ENCODE measurements at regions not wholly inside any gene's neighbourhood (a gene's known extent, or its start where the extent isn't known, plus 50 kb on each side); places are given as distances from the start of the nearest gene placed in this dataset.
"Not testable (repeated sequence)": the region's sequence is repeated elsewhere in the genome, so short reads cannot be mapped to it uniquely, and the experiment has no call there.

DNA sequence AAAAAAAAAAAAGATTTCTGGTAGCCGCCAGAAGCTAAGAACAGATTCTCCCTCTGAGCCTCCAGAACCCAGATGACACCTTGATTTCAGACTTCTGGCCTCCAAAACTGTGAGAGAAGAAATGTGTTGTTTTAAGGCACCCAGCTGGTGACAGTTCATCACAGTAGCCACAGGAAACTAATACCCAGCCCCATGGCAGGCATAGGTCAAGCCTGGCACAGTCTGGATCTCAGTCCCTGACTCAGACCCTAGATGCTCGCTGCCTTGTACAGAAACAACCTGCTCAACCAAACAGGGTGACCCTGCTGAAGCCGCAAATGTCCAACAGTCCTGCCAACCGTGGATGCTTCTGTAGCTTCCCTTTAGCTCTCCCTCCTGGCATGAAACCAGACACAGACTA, 61.8 kb upstream of the NUDT4B start:
- TF ChIP-seq POLR2A, EP300 (IDR thresholded peaks at IDR 0.05): not testable (repeated sequence)
- TF ChIP-seq, protein P1, sequence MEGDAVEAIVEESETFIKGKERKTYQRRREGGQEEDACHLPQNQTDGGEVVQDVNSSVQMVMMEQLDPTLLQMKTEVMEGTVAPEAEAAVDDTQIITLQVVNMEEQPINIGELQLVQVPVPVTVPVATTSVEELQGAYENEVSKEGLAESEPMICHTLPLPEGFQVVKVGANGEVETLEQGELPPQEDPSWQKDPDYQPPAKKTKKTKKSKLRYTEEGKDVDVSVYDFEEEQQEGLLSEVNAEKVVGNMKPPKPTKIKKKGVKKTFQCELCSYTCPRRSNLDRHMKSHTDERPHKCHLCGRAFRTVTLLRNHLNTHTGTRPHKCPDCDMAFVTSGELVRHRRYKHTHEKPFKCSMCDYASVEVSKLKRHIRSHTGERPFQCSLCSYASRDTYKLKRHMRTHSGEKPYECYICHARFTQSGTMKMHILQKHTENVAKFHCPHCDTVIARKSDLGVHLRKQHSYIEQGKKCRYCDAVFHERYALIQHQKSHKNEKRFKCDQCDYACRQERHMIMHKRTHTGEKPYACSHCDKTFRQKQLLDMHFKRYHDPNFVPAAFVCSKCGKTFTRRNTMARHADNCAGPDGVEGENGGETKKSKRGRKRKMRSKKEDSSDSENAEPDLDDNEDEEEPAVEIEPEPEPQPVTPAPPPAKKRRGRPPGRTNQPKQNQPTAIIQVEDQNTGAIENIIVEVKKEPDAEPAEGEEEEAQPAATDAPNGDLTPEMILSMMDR (IDR thresholded peaks at IDR 0.05) = not testable (repeated sequence)

Measured in suprapubic skin (tissue), 3 donors.